ENCODE measurements at regions not wholly inside any gene's neighbourhood (a gene's known extent, or its start where the extent isn't known, plus 50 kb on each side); places are given as distances from the start of the nearest gene placed in this dataset.

GRCh38 chr4:38268837-38269236 lies 308.6 kb downstream of the PTTG2 start:
- Mint-ChIP-seq H3K4me1 (no peaks in the 10 kb centered on the region), H3K27me3 (peaks cover 1% of the 10 kb centered on the region), H3K27ac (no peak overlapping the region), H3K36me3 (ENCODE audit: low read depth) (no peaks in the 10 kb centered on the region), H3K4me3 (no peak overlapping the region), H3K9me3 (no peaks in the 10 kb centered on the region)
- no peak for DNase-seq
- POLR2A ChIA-PET = no interaction called here
- CTCF ChIA-PET = no interaction called here

- Mint-ChIP-seq H3K9me3 (peaks cover 4% of the 10 kb centered on the region), H3K4me1 (no peaks in the 10 kb centered on the region), H3K27me3 (no peaks in the 10 kb centered on the region), H3K4me3 (no peak overlapping the region), H3K36me3 (ENCODE audit: low read depth) (no peaks in the 10 kb centered on the region), H3K27ac (no peak overlapping the region)
- CTCF ChIA-PET = interaction anchor here (0.5 kb wide), 1 partner anchor 40 kb away, joined by 6 read pairs; no protein-coding TSS in a partner anchor
- no peak for DNase-seq
- POLR2A ChIA-PET = no interaction called here
Observed at GRCh38 chr4:38273407-38273806, 313.2 kb downstream of the PTTG2 start.

- Mint-ChIP-seq H3K27ac (no peak overlapping the region), H3K4me1 (no peaks in the 10 kb centered on the region), H3K9me3 (peaks cover 4% of the 10 kb centered on the region), H3K27me3 (no peaks in the 10 kb centered on the region), H3K36me3 (ENCODE audit: low read depth) (no peaks in the 10 kb centered on the region), H3K4me3 (no peak overlapping the region)
- ChIA-PET CTCF (interaction anchor here (1.2 kb wide), 1 partner anchor 44 kb away, joined by 6 read pairs; no protein-coding TSS in a partner anchor), POLR2A (no interaction called here)
- DNase-seq = no peak
Observed at GRCh38 chr4:38275331-38276100, 315.3 kb downstream of the PTTG2 start.

GRCh38 chr4:38278255-38278654 lies 318.1 kb downstream of the PTTG2 start:
- DNase-seq = no peak
- Mint-ChIP-seq H3K4me3 (no peak overlapping the region), H3K9me3 (peaks cover 4% of the 10 kb centered on the region), H3K27ac (no peak overlapping the region), H3K36me3 (ENCODE audit: low read depth) (no peaks in the 10 kb centered on the region), H3K27me3 (peaks cover 1% of the 10 kb centered on the region), H3K4me1 (no peaks in the 10 kb centered on the region)
- ChIA-PET POLR2A (no interaction called here), CTCF (no interaction called here)

GRCh38 chr4:38279077-38279476 lies 318.9 kb downstream of the PTTG2 start:
- ChIA-PET POLR2A (no interaction called here), CTCF (no interaction called here)
- no peaks in the 10 kb centered on the region for H3K4me1 Mint-ChIP-seq
- DNase-seq = no peak
- H3K9me3 Mint-ChIP-seq = peaks cover 4% of the 10 kb centered on the region
- H3K27me3 Mint-ChIP-seq = peaks cover 1% of the 10 kb centered on the region
- H3K27ac Mint-ChIP-seq = no peak overlapping the region
- H3K36me3 Mint-ChIP-seq (ENCODE audit: low read depth) = no peaks in the 10 kb centered on the region
- no peak overlapping the region for H3K4me3 Mint-ChIP-seq

GRCh38 chr4:38279650-38280322 lies 319.6 kb downstream of the PTTG2 start:
- POLR2A ChIA-PET = no interaction called here

GRCh38 chr4:38280323-38280706 lies 320.1 kb downstream of the PTTG2 start:
- H3K36me3 Mint-ChIP-seq (ENCODE audit: low read depth) = no peaks in the 10 kb centered on the region
- H3K4me3 Mint-ChIP-seq = no peak overlapping the region
- peaks cover 1% of the 10 kb centered on the region for H3K27me3 Mint-ChIP-seq
- DNase-seq = no peak
- CTCF ChIA-PET = interaction anchor here (0.5 to 1.0 kb wide), 2 partner anchors 100 to 102 kb away, joined by 3 read pairs; no protein-coding TSS in a partner anchor
- H3K27ac Mint-ChIP-seq = no peak overlapping the region
- POLR2A ChIA-PET = no interaction called here
- peaks cover 4% of the 10 kb centered on the region for H3K9me3 Mint-ChIP-seq
- H3K4me1 Mint-ChIP-seq = peaks cover 1% of the 10 kb centered on the region

More at GRCh38 chr4:38279650-38280322, 319.6 kb downstream of the PTTG2 start:
- no peaks in the 10 kb centered on the region for H3K36me3 Mint-ChIP-seq (ENCODE audit: low read depth)
- H3K4me3 Mint-ChIP-seq = no peak overlapping the region
- peaks cover under 1% of the 10 kb centered on the region for H3K4me1 Mint-ChIP-seq
- no peak for DNase-seq
- peaks cover 1% of the 10 kb centered on the region for H3K27me3 Mint-ChIP-seq
- no peak overlapping the region for H3K27ac Mint-ChIP-seq
- CTCF ChIA-PET = interaction anchor here (0.5 to 1.0 kb wide), 2 partner anchors 100 to 101 kb away, joined by 3 read pairs; no protein-coding TSS in a partner anchor
- H3K9me3 Mint-ChIP-seq = peaks cover 4% of the 10 kb centered on the region

GRCh38 chr4:38281371-38282071 lies 321.3 kb downstream of the PTTG2 start:
- ChIA-PET CTCF (no interaction called here), POLR2A (no interaction called here)
- Mint-ChIP-seq H3K36me3 (ENCODE audit: low read depth) (no peaks in the 10 kb centered on the region), H3K4me3 (no peak overlapping the region), H3K9me3 (peaks cover 4% of the 10 kb centered on the region), H3K27ac (no peak overlapping the region), H3K4me1 (peaks cover 1% of the 10 kb centered on the region), H3K27me3 (peaks cover 1% of the 10 kb centered on the region)
- no peak for DNase-seq

- POLR2A ChIA-PET = no interaction called here
- Mint-ChIP-seq H3K4me1 (peaks cover 1% of the 10 kb centered on the region), H3K36me3 (ENCODE audit: low read depth) (no peaks in the 10 kb centered on the region), H3K27me3 (peaks cover 4% of the 10 kb centered on the region), H3K27ac (no peak overlapping the region), H3K4me3 (no peak overlapping the region), H3K9me3 (no peaks in the 10 kb centered on the region)
- CTCF ChIA-PET = no interaction called here
- DNase-seq = no peak
Observed at GRCh38 chr4:38283724-38284123, 323.5 kb downstream of the PTTG2 start.

GRCh38 chr4:38284294-38285030 lies 324.3 kb downstream of the PTTG2 start:
- H3K36me3 Mint-ChIP-seq (ENCODE audit: low read depth) = no peaks in the 10 kb centered on the region
- DNase-seq = no peak
- H3K4me1 Mint-ChIP-seq = peaks cover 1% of the 10 kb centered on the region
- H3K4me3 Mint-ChIP-seq = no peak overlapping the region
- ChIA-PET POLR2A (no interaction called here), CTCF (no interaction called here)
- H3K9me3 Mint-ChIP-seq = no peaks in the 10 kb centered on the region
- H3K27me3 Mint-ChIP-seq = peaks cover 4% of the 10 kb centered on the region
- H3K27ac Mint-ChIP-seq = no peak overlapping the region

GRCh38 chr4:38287101-38287851 lies 327.1 kb downstream of the PTTG2 start:
- H3K9me3 Mint-ChIP-seq = peaks cover 11% of the 10 kb centered on the region
- H3K27ac Mint-ChIP-seq = no peak overlapping the region
- H3K4me3 Mint-ChIP-seq = no peak overlapping the region
- H3K36me3 Mint-ChIP-seq (ENCODE audit: low read depth) = no peaks in the 10 kb centered on the region
- peaks cover 1% of the 10 kb centered on the region for H3K4me1 Mint-ChIP-seq
- POLR2A ChIA-PET = no interaction called here
- peaks cover 9% of the 10 kb centered on the region for H3K27me3 Mint-ChIP-seq
- CTCF ChIA-PET = no interaction called here
- DNase-seq = no peak

- DNase-seq = no peak
- peaks cover 2% of the 10 kb centered on the region for H3K36me3 Mint-ChIP-seq (ENCODE audit: low read depth)
- peaks cover 1% of the 10 kb centered on the region for H3K4me1 Mint-ChIP-seq
- no peak overlapping the region for H3K4me3 Mint-ChIP-seq
- ChIA-PET CTCF (no interaction called here), POLR2A (no interaction called here)
- no peak overlapping the region for H3K27ac Mint-ChIP-seq
- H3K27me3 Mint-ChIP-seq = peaks cover 23% of the 10 kb centered on the region
- peaks cover 25% of the 10 kb centered on the region for H3K9me3 Mint-ChIP-seq
Observed at GRCh38 chr4:38289553-38289952, 329.4 kb downstream of the PTTG2 start.

Measured in activated CD4-positive, alpha-beta memory T cell treated with anti-CD3 and anti-CD28 coated beads, Interleukin-2, amount 10 ng/mL, durations not matched to agents 7 days and 5 days (primary cell).